ENCODE measurements at regions not wholly inside any gene's neighbourhood (a gene's known extent, or its start where the extent isn't known, plus 50 kb on each side); places are given as distances from the start of the nearest gene placed in this dataset.

- Histone ChIP-seq H3K79me2 (ENCODE audit: control insufficient read depth, insufficient read depth, low read length) (no peaks in the 10 kb centered on the region), H3K9me1 (replicated peaks; ENCODE audit: control insufficient read depth, extremely low read depth, insufficient read depth, low read length) (no peaks in the 10 kb centered on the region), H3K27me3 (ENCODE audit: control insufficient read depth in 2 of 2, insufficient read depth in 2 of 2, low read length in 2 of 2) (no peaks in the 10 kb centered on the region), H2AFZ (ENCODE audit: low read depth, low read length) (no peak overlapping the region), H3K4me2 (ENCODE audit: insufficient read depth, low read length) (no peak overlapping the region), H3K27ac (ENCODE audit: insufficient read depth, low read depth, low read length) (no peak overlapping the region), H3K4me3 (replicated peaks in 1 of 3; ENCODE audit: insufficient read depth in 1 of 3, low read depth in 1 of 3, low read length in 3 of 3) (no peak overlapping the region), H3K9me3 (replicated peaks; ENCODE audit: control insufficient read depth, insufficient read depth, low read length) (peaks cover 2% of the 10 kb centered on the region), H3K36me3 (ENCODE audit: control insufficient read depth in 2 of 2, extremely low read depth in 1 of 2, insufficient read depth in 2 of 2, low read length in 2 of 2) (no peaks in the 10 kb centered on the region), H3K9ac (replicated peaks; ENCODE audit: extremely low read depth, insufficient read depth, low read length) (no peak overlapping the region), H3K4me1 (ENCODE audit: control insufficient read depth, extremely low read depth, insufficient read depth, low read length) (no peaks in the 10 kb centered on the region), H4K20me1 (replicated peaks; ENCODE audit: control insufficient read depth, extremely low read depth, insufficient read depth, low read length) (no peaks in the 10 kb centered on the region)
- DNase-seq (ENCODE audit: low read depth, low spot score) = no peak
- no TSS peak for BruUV-seq (replicated peaks)
- CTCF ChIA-PET = no interaction called here
- intact Hi-C loops (cut with micrococcal nuclease) = no loop called here
- POLR2A ChIA-PET = no interaction called here
- dilution Hi-C loops (cut with MboI; ENCODE audit: extremely low pct_ligation_motif_present, low sequenced_read_pairs) = no loop called here
- no peak for FAIRE-seq
- no peak for TF ChIP-seq GATA2 (IDR thresholded peaks at IDR 0.05; ENCODE audit: insufficient read depth, insufficient read length, low read depth, low read length)
- TF ChIP-seq FOS (IDR thresholded peaks at IDR 0.05; ENCODE audit: borderline replicate concordance, insufficient read depth, low read length) = no peak
Measured at GRCh38 chr3:164641071-164641470, 437.2 kb downstream of the SI start.

GRCh38 chr3:164640591-164640990, 437.7 kb downstream of the SI start:
- Histone ChIP-seq H3K27me3 (ENCODE audit: control insufficient read depth in 2 of 2, insufficient read depth in 2 of 2, low read length in 2 of 2) (no peaks in the 10 kb centered on the region), H3K9ac (replicated peaks; ENCODE audit: extremely low read depth, insufficient read depth, low read length) (no peak overlapping the region), H3K27ac (ENCODE audit: insufficient read depth, low read depth, low read length) (no peak overlapping the region), H3K9me3 (replicated peaks; ENCODE audit: control insufficient read depth, insufficient read depth, low read length) (peaks cover 2% of the 10 kb centered on the region), H3K4me2 (ENCODE audit: insufficient read depth, low read length) (no peak overlapping the region), H3K4me3 (replicated peaks in 1 of 3; ENCODE audit: insufficient read depth in 1 of 3, low read depth in 1 of 3, low read length in 3 of 3) (no peak overlapping the region), H2AFZ (ENCODE audit: low read depth, low read length) (no peak overlapping the region), H3K9me1 (replicated peaks; ENCODE audit: control insufficient read depth, extremely low read depth, insufficient read depth, low read length) (no peaks in the 10 kb centered on the region), H3K36me3 (ENCODE audit: control insufficient read depth in 2 of 2, extremely low read depth in 1 of 2, insufficient read depth in 2 of 2, low read length in 2 of 2) (no peaks in the 10 kb centered on the region), H3K79me2 (ENCODE audit: control insufficient read depth, insufficient read depth, low read length) (no peaks in the 10 kb centered on the region), H3K4me1 (ENCODE audit: control insufficient read depth, extremely low read depth, insufficient read depth, low read length) (no peaks in the 10 kb centered on the region), H4K20me1 (replicated peaks; ENCODE audit: control insufficient read depth, extremely low read depth, insufficient read depth, low read length) (no peaks in the 10 kb centered on the region)
- dilution Hi-C loops (cut with MboI; ENCODE audit: extremely low pct_ligation_motif_present, low sequenced_read_pairs) = no loop called here
- ChIA-PET POLR2A (no interaction called here), CTCF (no interaction called here)
- no peak for FAIRE-seq
- BruUV-seq (replicated peaks) = no TSS peak
- no peak for TF ChIP-seq MAX (IDR thresholded peaks at IDR 0.05; ENCODE audit: insufficient read depth, insufficient read length)
- DNase-seq (ENCODE audit: low read depth, low spot score) = no peak
- intact Hi-C loops (cut with micrococcal nuclease) = no loop called here

Measured in endothelial cell of umbilical vein (primary cell).